A549 (cell line): ENCODE measurements at regions not wholly inside any gene's neighbourhood (a gene's known extent, or its start where the extent isn't known, plus 50 kb on each side); places are given as distances from the start of the nearest gene placed in this dataset.

Source experiments
- CTCF ChIP-seq: fragments of >200 bp; sonication (Bioruptor Twin); formaldehyde crosslinking; IDR thresholded peaks from 3 replicates; pipeline ENCODE4 v1.5.1; 2016
- EP300 ChIP-seq, 2 experiments: fragments of >200 bp; sonication (Bioruptor Twin); formaldehyde crosslinking; IDR thresholded peaks; 2 replicates in 1 of 2; 3 replicates in 1 of 2; pipeline ENCODE4 v1.6.1; 2016 to 2017
- GATA3 ChIP-seq: IDR thresholded peaks from 2 replicates; pipeline ENCODE4 v1.6.1; 2012; ENCODE audit warnings: borderline replicate concordance
- JUN ChIP-seq, 2 experiments: fragments of >200 bp; sonication (Bioruptor Twin); formaldehyde crosslinking; IDR thresholded peaks; 2 replicates in 1 of 2; 3 replicates in 1 of 2; pipeline ENCODE4 v1.6.1; 2016 to 2017
- MAFK ChIP-seq: fragments of 450-650 bp; IDR thresholded peaks from 2 replicates; pipeline ENCODE4 v1.6.1; 2014; ENCODE audit not compliant: partially characterized antibody
- PBX3 ChIP-seq: IDR thresholded peaks from 2 replicates; pipeline ENCODE4 v1.6.1; 2012
- POLR2A ChIP-seq: IDR thresholded peaks from 2 replicates; pipeline ENCODE4 v1.6.1; 2012; ENCODE audit warnings: mild to moderate bottlenecking, low read length
- RCOR1 ChIP-seq: fragments of 150-350 bp; IDR thresholded peaks from 2 replicates; pipeline ENCODE4 v1.6.1; 2014; ENCODE audit warnings: antibody characterized with exemption, low read length, low read depth
- TFCP2L1 ChIP-seq: fragments of 250-450 bp; sonication (Bioruptor Pico); IDR thresholded peaks from 2 replicates; pipeline ENCODE4 v1.5.0; 2021; ENCODE audit warnings: mild to moderate bottlenecking
- USF2 ChIP-seq: fragments of 450-650 bp; IDR thresholded peaks from 2 replicates; pipeline ENCODE4 v1.6.1; 2014; ENCODE audit warnings: antibody characterized with exemption
- ZNF302 ChIP-seq: fragments of 250-450 bp; sonication (Bioruptor Pico); IDR thresholded peaks from 2 replicates; pipeline ENCODE4 v1.9.0; 2021; ENCODE audit warnings: inconsistent platforms, mild to moderate bottlenecking, moderate library complexity
- TF ChIP-seq, protein P1 (sequence below): fragments of >200 bp; sonication (Bioruptor Twin); formaldehyde crosslinking; IDR thresholded peaks from 3 replicates; pipeline ENCODE4 v1.6.1; 2016

DNA sequence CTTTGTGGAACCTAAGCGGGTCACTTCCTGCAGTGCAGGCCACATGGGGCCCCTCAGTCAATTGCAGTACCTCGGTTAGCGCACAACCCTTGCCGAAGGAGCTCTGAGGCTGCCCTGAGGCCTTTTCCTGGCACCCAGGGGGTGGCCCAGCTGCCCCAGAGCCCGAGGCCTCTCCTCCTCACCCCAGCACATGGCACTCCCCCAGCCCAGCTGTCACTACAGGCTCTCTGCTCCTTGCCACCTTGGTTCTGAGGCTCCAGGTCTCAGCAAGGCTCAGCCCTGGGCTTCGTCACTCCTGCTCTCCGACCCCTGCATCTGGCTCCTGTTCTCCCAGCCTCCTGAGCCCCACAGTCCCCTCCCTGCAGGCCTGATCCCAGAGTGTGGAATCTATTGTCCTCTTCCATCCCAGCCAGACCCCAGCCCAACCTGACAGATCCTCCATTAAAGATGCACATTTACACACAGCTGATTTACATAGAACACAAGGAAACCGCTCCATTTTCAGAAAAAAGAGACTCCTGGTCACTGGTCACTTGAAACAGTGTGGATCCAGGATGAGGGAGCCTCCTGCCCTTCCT lies 192.8 kb upstream of the POU3F1 start:
- TF ChIP-seq CTCF (no peak), POLR2A (no peak), GATA3 (no peak), USF2 (no peak), RCOR1 (no peak), TFCP2L1 (no peak), PBX3 (no peak), MAFK (no peak), JUN (IDR thresholded peaks at IDR 0.05) (no peak), EP300 (IDR thresholded peaks at IDR 0.05) (no peak), ZNF302 (CRISPR knock-in tag) (no peak)
- TF ChIP-seq, protein P1, sequence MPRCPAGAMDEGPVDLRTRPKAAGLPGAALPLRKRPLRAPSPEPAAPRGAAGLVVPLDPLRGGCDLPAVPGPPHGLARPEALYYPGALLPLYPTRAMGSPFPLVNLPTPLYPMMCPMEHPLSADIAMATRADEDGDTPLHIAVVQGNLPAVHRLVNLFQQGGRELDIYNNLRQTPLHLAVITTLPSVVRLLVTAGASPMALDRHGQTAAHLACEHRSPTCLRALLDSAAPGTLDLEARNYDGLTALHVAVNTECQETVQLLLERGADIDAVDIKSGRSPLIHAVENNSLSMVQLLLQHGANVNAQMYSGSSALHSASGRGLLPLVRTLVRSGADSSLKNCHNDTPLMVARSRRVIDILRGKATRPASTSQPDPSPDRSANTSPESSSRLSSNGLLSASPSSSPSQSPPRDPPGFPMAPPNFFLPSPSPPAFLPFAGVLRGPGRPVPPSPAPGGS = no peak
